HepG2 (cell line): ENCODE measurements at regions not wholly inside any gene's neighbourhood (a gene's known extent, or its start where the extent isn't known, plus 50 kb on each side); places are given as distances from the start of the nearest gene placed in this dataset.
"Not testable (repeated sequence)": the region's sequence is repeated elsewhere in the genome, so short reads cannot be mapped to it uniquely, and the experiment has no call there.

Experiments
- AFF4 ChIP-seq: sonication (generic); formaldehyde crosslinking; IDR thresholded peaks from 2 replicates; pipeline ENCODE4 v1.4.0; 2020; ENCODE audit warnings: missing genetic modification reagents
- CBX2 ChIP-seq, 2 experiments: fragments of 200-600 bp in 1 of 2; sonication (generic); formaldehyde crosslinking in 1 of 2; IDR thresholded peaks; 2 replicates each; pipeline versions ENCODE4 v1.7.0 to v1.8.1; 2018 to 2022; ENCODE audit warnings: low read depth in 2 of 2, low read length in 1 of 2, mild to moderate bottlenecking in 1 of 2, missing genetic modification reagents in 1 of 2
- KDM6A ChIP-seq: IDR thresholded peaks from 2 replicates; pipeline ENCODE4 v1.6.1; 2016; ENCODE audit warnings: low read depth
- PATZ1 ChIP-seq: sonication (generic); formaldehyde crosslinking; IDR thresholded peaks from 2 replicates; pipeline ENCODE4 v1.4.0; 2020; ENCODE audit warnings: missing genetic modification reagents
- SKIL ChIP-seq: sonication (generic); formaldehyde crosslinking; IDR thresholded peaks from 2 replicates; pipeline ENCODE4 v1.8.0; 2022; ENCODE audit warnings: missing genetic modification reagents, mild to moderate bottlenecking, moderate library complexity, borderline replicate concordance
- SPEN ChIP-seq: sonication (generic); formaldehyde crosslinking; IDR thresholded peaks from 2 replicates; pipeline ENCODE4 v1.5.1; 2020; ENCODE audit warnings: low read depth, mild to moderate bottlenecking, missing genetic modification reagents
- TFE3 ChIP-seq: IDR thresholded peaks from 2 replicates; pipeline ENCODE4 v1.6.1; 2016
- TP53 ChIP-seq: sonication (generic); formaldehyde crosslinking; conservative IDR thresholded peaks from 2 replicates; pipeline ENCODE4 v1.4.0; 2020; ENCODE audit warnings: missing genetic modification reagents
- ZNF260 ChIP-seq: sonication (generic); formaldehyde crosslinking; IDR thresholded peaks from 2 replicates; pipeline ENCODE4 v1.4.0; 2020; ENCODE audit warnings: missing genetic modification reagents, low read depth, mild to moderate bottlenecking, borderline replicate concordance
- ZNF501 ChIP-seq: sonication (generic); formaldehyde crosslinking; IDR thresholded peaks from 2 replicates; pipeline ENCODE4 v1.5.1; 2020; ENCODE audit warnings: mild to moderate bottlenecking, moderate library complexity, missing genetic modification reagents
- ZNF564 ChIP-seq: sonication (generic); formaldehyde crosslinking; IDR thresholded peaks from 2 replicates; pipeline ENCODE4 v1.8.1; 2023; ENCODE audit warnings: mild to moderate bottlenecking, missing genetic modification reagents
- ZNF639 ChIP-seq: conservative IDR thresholded peaks from 2 replicates; pipeline ENCODE4 v1.6.1; 2018; ENCODE audit warnings: missing genetic modification reagents
- ZNF740 ChIP-seq: sonication (generic); formaldehyde crosslinking; IDR thresholded peaks from 2 replicates; pipeline ENCODE4 v1.4.0; 2020; ENCODE audit warnings: missing genetic modification reagents
- ZNF773 ChIP-seq: sonication (generic); formaldehyde crosslinking; IDR thresholded peaks from 2 replicates; pipeline ENCODE4 v1.4.0; 2020; ENCODE audit warnings: missing genetic modification reagents, borderline replicate concordance
- ZNF792 ChIP-seq: IDR thresholded peaks from 2 replicates; pipeline ENCODE4 v1.6.1; 2016
- ZZZ3 ChIP-seq: sonication (generic); formaldehyde crosslinking; IDR thresholded peaks from 2 replicates; pipeline ENCODE4 v1.4.0; 2020; ENCODE audit warnings: missing genetic modification reagents, mild to moderate bottlenecking, borderline replicate concordance

GRCh38 chr16:21520134-21521047 lies 79.0 kb upstream of the METTL9 start (continued):
- peak; percentile 37; the same call in 1 of the 2 replicates for TF ChIP-seq AFF4 (CRISPR knock-in tag)
- TF ChIP-seq PATZ1, result peak; percentile 93
- peak; percentile 96 for TF ChIP-seq TP53 (CRISPR knock-in tag)
- TF ChIP-seq CBX2 (IDR thresholded peaks at IDR 0.05; ENCODE audit: low read depth, low read length), result not testable (repeated sequence)
- TF ChIP-seq CBX2 (CRISPR knock-in tag; IDR thresholded peaks at IDR 0.05; ENCODE audit: low read depth), result peak; percentile 74; the same call in 1 of the 2 replicates
- peak; percentile 78 for TF ChIP-seq KDM6A
- TF ChIP-seq ZNF501, result peak; percentile 81
- TF ChIP-seq ZNF792 (CRISPR knock-in tag), result peak; percentile 99
- peak; percentile 94 for TF ChIP-seq ZNF740
- TF ChIP-seq SPEN (CRISPR knock-in tag), result peak; percentile 100
- TF ChIP-seq ZZZ3 (CRISPR knock-in tag), result peak; percentile 99
- TF ChIP-seq ZNF639, result peak; percentile 97
- TF ChIP-seq ZNF564 (CRISPR knock-in tag), result peak; percentile 96
- TF ChIP-seq ZNF260 (CRISPR knock-in tag), result peak; percentile 92; the same call in 1 of the 2 replicates
- peak; percentile 99 for TF ChIP-seq TFE3 (CRISPR knock-in tag)
- peak; percentile 95; the same call in 1 of the 2 replicates for TF ChIP-seq ZNF773 (CRISPR knock-in tag)
- peak; percentile 93 for TF ChIP-seq SKIL
